Endothelial cell of umbilical vein (primary cell): ENCODE measurements at regions not wholly inside any gene's neighbourhood (a gene's known extent, or its start where the extent isn't known, plus 50 kb on each side); places are given as distances from the start of the nearest gene placed in this dataset.

Experiments
- BruUV-seq: library from RNA; stranded (reverse); fragments of 400-500 nt; replicated peaks from 2 replicates; lab custom pipeline; 2021; lab: Mats Ljungman, UMichigan
- CTCF ChIA-PET: fragments of 300-600, 350-600 bp; sonication (Branson Sonifier 250); formaldehyde crosslinking; loops from one replicate; lab custom pipeline; 2021; ENCODE audit warnings: antibody characterized with exemption, inconsistent platforms; lab: Charles Lee
- POLR2A ChIA-PET: fragments of 300-600, 350-600 bp; sonication (Branson Sonifier 250); formaldehyde crosslinking; loops from one replicate; lab custom pipeline; 2021; ENCODE audit warnings: antibody characterized with exemption, inconsistent platforms; lab: Charles Lee
- DNase-seq: peaks from one replicate; pipeline ENCODE4 v3.0.0-alpha.2; 2011; ENCODE audit warnings: low read depth, low spot score
- FAIRE-seq: peaks from 2 replicates; lab custom pipeline; 2011; peaks lifted over from hg19 to GRCh38; lab: Jason Lieb, UNC
- H2AFZ ChIP-seq: 2 replicates; pipeline ENCODE4 v1.6.0; 2012; ENCODE audit warnings: low read depth, low read length, control low read depth, inconsistent platforms
- H3K27ac ChIP-seq: 2 replicates; pipeline ENCODE4 v1.5.1; 2011; ENCODE audit warnings: low read depth, mild to moderate bottlenecking, control low read depth, low read length, moderate library complexity; ENCODE audit not compliant: insufficient read depth
- H3K27me3 ChIP-seq, 2 experiments: 2 replicates each; pipeline versions ENCODE4 v1.6.0 to v1.6.1; 2011; ENCODE audit warnings: low read length in 2 of 2, mixed read lengths in 1 of 2; ENCODE audit not compliant: control insufficient read depth in 2 of 2, insufficient read depth in 2 of 2
- H3K36me3 ChIP-seq, 2 experiments: 2 replicates in 1 of 2; 3 replicates in 1 of 2; pipeline ENCODE4 v1.5.1; 2011; ENCODE audit warnings: low read length in 2 of 2, mild to moderate bottlenecking in 1 of 2, moderate library complexity in 1 of 2; ENCODE audit not compliant: control insufficient read depth in 2 of 2, insufficient read depth in 2 of 2; ENCODE audit errors: extremely low read depth in 1 of 2
- H3K4me1 ChIP-seq: 3 replicates; pipeline ENCODE4 v1.5.1; 2011; ENCODE audit warnings: mild to moderate bottlenecking, low read length; ENCODE audit not compliant: control insufficient read depth, insufficient read depth; ENCODE audit errors: extremely low read depth
- H3K4me2 ChIP-seq: 2 replicates; pipeline ENCODE4 v1.6.1; 2011; ENCODE audit warnings: low read length, control low read depth, mixed read lengths; ENCODE audit not compliant: insufficient read depth
- H3K4me3 ChIP-seq, 3 experiments: fragments of 200-600 bp in 1 of 3; sonication (generic), shearing (Covaris generic) in 1 of 3; replicated peaks in 1 of 3; 2 replicates each; pipeline ENCODE4 v1.5.1; 2011 to 2016; ENCODE audit warnings: control low read depth in 3 of 3, low read length in 3 of 3, mild to moderate bottlenecking in 2 of 3, inconsistent platforms in 1 of 3, low read depth in 1 of 3, moderate library complexity in 1 of 3; ENCODE audit not compliant: insufficient read depth in 1 of 3
- H3K79me2 ChIP-seq: 2 replicates; pipeline ENCODE4 v1.6.0; 2012; ENCODE audit warnings: low read length, inconsistent platforms; ENCODE audit not compliant: control insufficient read depth, insufficient read depth
- H3K9ac ChIP-seq: replicated peaks from 2 replicates; pipeline ENCODE3; 2011; ENCODE audit warnings: low read length, control low read depth; ENCODE audit not compliant: insufficient read depth; ENCODE audit errors: extremely low read depth
- H3K9me1 ChIP-seq: replicated peaks from 3 replicates; pipeline ENCODE4 v1.6.0; 2011; ENCODE audit warnings: mild to moderate bottlenecking, low read length; ENCODE audit not compliant: control insufficient read depth, insufficient read depth; ENCODE audit errors: extremely low read depth
- H3K9me3 ChIP-seq: replicated peaks from 2 replicates; pipeline ENCODE4 v1.5.1; 2012; ENCODE audit warnings: low read length, inconsistent platforms; ENCODE audit not compliant: control insufficient read depth, insufficient read depth
- H4K20me1 ChIP-seq: replicated peaks from 2 replicates; pipeline ENCODE3; 2011; ENCODE audit warnings: mild to moderate bottlenecking, low read length; ENCODE audit not compliant: control insufficient read depth, insufficient read depth; ENCODE audit errors: extremely low read depth
- EZH2 ChIP-seq: IDR thresholded peaks from 2 replicates; pipeline ENCODE4 v1.6.1; 2012; ENCODE audit warnings: borderline replicate concordance, low read depth, mild to moderate bottlenecking, moderate library complexity, low read length, inconsistent platforms; ENCODE audit not compliant: severe bottlenecking
- FOS ChIP-seq: IDR thresholded peaks from 2 replicates; pipeline ENCODE4 v1.6.1; 2011; ENCODE audit warnings: mild to moderate bottlenecking, low read length, moderate library complexity, borderline replicate concordance; ENCODE audit not compliant: insufficient read depth
- GATA2 ChIP-seq: IDR thresholded peaks from 2 replicates; pipeline ENCODE4 v1.7.0; 2011; ENCODE audit warnings: low read depth, mild to moderate bottlenecking, moderate library complexity, mixed read lengths, low read length; ENCODE audit not compliant: insufficient read length, insufficient read depth
- JUN ChIP-seq: IDR thresholded peaks from 2 replicates; pipeline ENCODE4 v1.6.1; 2011; ENCODE audit warnings: borderline replicate concordance, low read depth; ENCODE audit not compliant: insufficient read length, insufficient read depth
- MYC ChIP-seq: IDR thresholded peaks from one replicate; pipeline ENCODE4 v1.6.1; 2011; ENCODE audit warnings: mild to moderate bottlenecking, low read depth, low read length
- POLR2A ChIP-seq: IDR thresholded peaks from 2 replicates; pipeline ENCODE4 v1.6.1; 2012; ENCODE audit warnings: low read depth, mild to moderate bottlenecking, control low read depth, low read length
- POLR2AphosphoS5 ChIP-seq: IDR thresholded peaks from 2 replicates; pipeline ENCODE4 v1.6.1; 2012; ENCODE audit warnings: low read depth, mild to moderate bottlenecking, control low read depth, low read length, moderate library complexity; ENCODE audit not compliant: insufficient read depth
- dilution Hi-C: fragments of 300-500 bp; cut with MboI; formaldehyde crosslinking; loops from one replicate; pipeline ENCODE4 v1.15.0; 2019; ENCODE audit warnings: low sequenced_read_pairs; ENCODE audit not compliant: extremely low pct_ligation_motif_present
- intact Hi-C: fragments of 100-400 bp; cut with micrococcal nuclease; formaldehyde crosslinking; loops from one replicate; pipeline ENCODE4 v1.10.0; 2022
- TF ChIP-seq, protein P1 (sequence below), 2 donors: IDR thresholded peaks; 1 replicate in 1 of 2; 2 replicates in 1 of 2; pipeline ENCODE4 v1.5.1; 2011; ENCODE audit warnings: low read length in 2 of 2, mild to moderate bottlenecking in 2 of 2, moderate library complexity in 2 of 2, control low read depth in 1 of 2, inconsistent platforms in 1 of 2, low read depth in 1 of 2; ENCODE audit not compliant: insufficient read depth in 1 of 2; ENCODE audit errors: extremely low read depth in 1 of 2
- TF ChIP-seq, protein P2 (sequence below): IDR thresholded peaks from 2 replicates; pipeline ENCODE4 v1.6.1; 2011; ENCODE audit not compliant: insufficient read depth, insufficient read length

DNA sequence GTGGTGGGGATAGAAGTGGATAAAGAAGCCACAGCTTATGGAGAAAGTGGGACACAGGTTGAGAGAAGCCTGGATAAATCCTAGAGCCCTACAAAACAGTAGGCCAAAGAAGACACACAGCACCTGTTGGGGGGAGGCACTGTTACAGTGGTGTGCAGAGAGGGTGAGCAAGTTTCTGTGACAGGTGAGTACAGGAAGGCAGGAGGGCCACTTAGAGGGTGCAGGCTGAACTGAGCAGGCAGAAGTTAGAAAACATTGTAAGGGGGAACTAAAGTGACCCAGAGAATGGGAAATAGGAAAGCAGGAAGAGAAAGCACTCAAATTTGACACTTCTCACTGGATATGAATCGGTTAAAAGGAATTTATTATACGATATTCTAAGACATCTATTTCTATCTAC lies 146.1 kb upstream of the TMCO5A start:
- no TSS peak for BruUV-seq
- Histone ChIP-seq H4K20me1 (no peaks in the 10 kb centered on the region), H3K36me3 (no peaks in the 10 kb centered on the region), H3K4me2 (no peak overlapping the region), H3K27me3 (no peaks in the 10 kb centered on the region), H2AFZ (no peak overlapping the region), H3K4me1 (peaks cover 4% of the 10 kb centered on the region), H3K27ac (no peak overlapping the region), H3K9ac (no peak overlapping the region), H3K9me3 (no peaks in the 10 kb centered on the region), H3K79me2 (no peaks in the 10 kb centered on the region), H3K9me1 (no peaks in the 10 kb centered on the region), H3K4me3 (no peak overlapping the region)
- FAIRE-seq = no peak
- ChIA-PET POLR2A (no interaction called here), CTCF (no interaction called here)
- TF ChIP-seq POLR2AphosphoS5 (no peak), FOS (no peak), EZH2 (no peak), GATA2 (no peak), JUN (no peak)
- intact Hi-C loops (no loop called here), dilution Hi-C loops (no loop called here)
- DNase-seq = no peak

DNA sequence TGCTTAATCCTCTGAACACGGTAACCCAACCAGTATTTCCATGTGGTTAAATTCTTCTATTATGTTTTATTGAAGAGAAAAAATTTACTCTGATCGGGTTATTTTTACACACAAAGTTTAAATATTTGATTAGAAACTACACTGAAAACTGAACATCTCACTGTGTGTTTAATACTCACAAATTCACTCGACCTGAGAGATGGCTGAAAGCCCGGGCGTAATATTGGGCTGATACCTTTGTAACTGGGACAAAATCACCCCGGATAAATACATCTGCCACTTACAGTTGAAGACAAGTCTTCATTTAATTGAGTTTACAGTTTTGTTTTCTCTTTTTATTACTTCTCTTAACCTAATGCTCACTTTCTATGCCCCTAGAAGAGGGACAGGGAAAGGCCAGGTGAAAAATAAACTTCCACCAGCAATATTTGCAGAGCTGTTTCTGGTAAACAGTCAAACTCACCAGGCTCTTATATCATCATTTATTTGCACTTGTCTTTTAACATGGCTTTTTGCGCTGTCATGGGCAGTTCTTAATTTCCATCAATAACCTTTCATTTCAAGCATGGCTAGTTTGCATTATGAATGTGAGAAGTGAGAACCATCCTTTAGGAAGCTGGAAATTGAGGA lies 145.6 kb upstream of the TMCO5A start:
- no TSS peak for BruUV-seq
- Histone ChIP-seq H3K9me3 (no peaks in the 10 kb centered on the region), H3K27me3 (no peaks in the 10 kb centered on the region), H4K20me1 (no peaks in the 10 kb centered on the region), H3K4me1 (peaks cover 4% of the 10 kb centered on the region), H3K9me1 (no peaks in the 10 kb centered on the region), H2AFZ (no peak overlapping the region), H3K36me3 (no peaks in the 10 kb centered on the region), H3K4me3 (no peak overlapping the region), H3K27ac (no peak overlapping the region), H3K9ac (no peak overlapping the region), H3K79me2 (no peaks in the 10 kb centered on the region), H3K4me2 (no peak overlapping the region)
- intact Hi-C loops (no loop called here), dilution Hi-C loops (no loop called here)
- FAIRE-seq (no peak), DNase-seq (no peak)
- ChIA-PET POLR2A (no interaction called here), CTCF (no interaction called here)
- TF ChIP-seq FOS = no peak
- TF ChIP-seq, protein P1, sequence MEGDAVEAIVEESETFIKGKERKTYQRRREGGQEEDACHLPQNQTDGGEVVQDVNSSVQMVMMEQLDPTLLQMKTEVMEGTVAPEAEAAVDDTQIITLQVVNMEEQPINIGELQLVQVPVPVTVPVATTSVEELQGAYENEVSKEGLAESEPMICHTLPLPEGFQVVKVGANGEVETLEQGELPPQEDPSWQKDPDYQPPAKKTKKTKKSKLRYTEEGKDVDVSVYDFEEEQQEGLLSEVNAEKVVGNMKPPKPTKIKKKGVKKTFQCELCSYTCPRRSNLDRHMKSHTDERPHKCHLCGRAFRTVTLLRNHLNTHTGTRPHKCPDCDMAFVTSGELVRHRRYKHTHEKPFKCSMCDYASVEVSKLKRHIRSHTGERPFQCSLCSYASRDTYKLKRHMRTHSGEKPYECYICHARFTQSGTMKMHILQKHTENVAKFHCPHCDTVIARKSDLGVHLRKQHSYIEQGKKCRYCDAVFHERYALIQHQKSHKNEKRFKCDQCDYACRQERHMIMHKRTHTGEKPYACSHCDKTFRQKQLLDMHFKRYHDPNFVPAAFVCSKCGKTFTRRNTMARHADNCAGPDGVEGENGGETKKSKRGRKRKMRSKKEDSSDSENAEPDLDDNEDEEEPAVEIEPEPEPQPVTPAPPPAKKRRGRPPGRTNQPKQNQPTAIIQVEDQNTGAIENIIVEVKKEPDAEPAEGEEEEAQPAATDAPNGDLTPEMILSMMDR (IDR thresholded peaks at IDR 0.05; ENCODE audit: extremely low read depth in 1 of 2, insufficient read depth in 1 of 2, low read depth in 1 of 2, low read length in 2 of 2) = no peak
- no peak for TF ChIP-seq EZH2
- TF ChIP-seq POLR2AphosphoS5 = no peak
- TF ChIP-seq JUN = no peak
- no peak for TF ChIP-seq GATA2
- TF ChIP-seq POLR2A = no peak
- TF ChIP-seq MYC = no peak
- TF ChIP-seq, protein P2, sequence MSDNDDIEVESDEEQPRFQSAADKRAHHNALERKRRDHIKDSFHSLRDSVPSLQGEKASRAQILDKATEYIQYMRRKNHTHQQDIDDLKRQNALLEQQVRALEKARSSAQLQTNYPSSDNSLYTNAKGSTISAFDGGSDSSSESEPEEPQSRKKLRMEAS = no peak
